Activated T-helper 2 cell treated with anti-CD3 and anti-CD28 coated beads, Interferon-gamma antibody, Interleukin-2, Interleukin-4, amounts not matched to agents 10 μg/mL and 5 μg/mL and 100 μg/mL, durations not matched to agents 14 hours and 24 hours and 36 hours (primary cell): ENCODE measurements at regions not wholly inside any gene's neighbourhood (a gene's known extent, or its start where the extent isn't known, plus 50 kb on each side); places are given as distances from the start of the nearest gene placed in this dataset.
"Not testable (repeated sequence)": the region's sequence is repeated elsewhere in the genome, so short reads cannot be mapped to it uniquely, and the experiment has no call there.

ENCODE experiments used
- DNase-seq: peaks from one replicate; pipeline ENCODE4 v3.0.0; 2021; ENCODE audit warnings: low spot score
- H3K27ac Mint-ChIP-seq: one replicate; pipeline ENCODE4 v1.8.0; 2021; ENCODE audit warnings: mixed read lengths
- H3K27me3 Mint-ChIP-seq: one replicate; pipeline ENCODE4 v1.8.0; 2021; ENCODE audit warnings: low read depth, mixed read lengths
- H3K36me3 Mint-ChIP-seq: one replicate; pipeline ENCODE4 v1.8.0; 2021; ENCODE audit warnings: low read depth, mixed read lengths
- H3K4me1 Mint-ChIP-seq: one replicate; pipeline ENCODE4 v1.8.0; 2021; ENCODE audit warnings: low read depth, mixed read lengths
- H3K4me3 Mint-ChIP-seq: one replicate; pipeline ENCODE4 v1.8.0; 2021; ENCODE audit warnings: low read depth, mild to moderate bottlenecking, moderate library complexity, mixed read lengths
- H3K9me3 Mint-ChIP-seq: one replicate; pipeline ENCODE4 v1.8.0; 2021; ENCODE audit warnings: mixed read lengths
- intact Hi-C: fragments of 100-400 bp; cut with micrococcal nuclease; formaldehyde crosslinking; loops from one replicate; pipeline ENCODE4 v1.15.1; 2023

DNA sequence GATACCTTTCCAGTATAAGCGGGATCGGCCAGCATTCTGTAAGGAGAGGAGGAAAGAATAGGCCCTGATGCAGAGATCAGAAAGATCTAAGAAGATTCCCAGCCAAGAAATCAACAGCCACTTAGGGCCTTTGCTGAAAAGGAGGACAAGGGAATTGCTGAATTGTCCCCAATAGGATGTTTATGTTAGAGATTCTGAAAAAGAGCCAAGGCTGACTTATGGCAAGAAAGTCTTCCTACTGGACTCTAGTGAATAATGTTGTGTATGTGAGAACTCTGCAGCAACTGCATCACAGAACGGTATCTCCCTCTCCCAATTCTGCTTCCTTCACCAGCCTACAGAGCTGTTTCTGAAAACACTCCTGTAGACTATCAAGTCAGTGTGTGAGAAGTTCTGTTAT is 298.0 kb upstream of the CXADR start:
- H3K27ac Mint-ChIP-seq: no peak overlapping the region
- intact Hi-C loops: no loop called here
- no peak overlapping the region for H3K4me3 Mint-ChIP-seq
- DNase-seq: no peak
- H3K9me3 Mint-ChIP-seq: peaks cover 38% of the 10 kb centered on the region
- H3K4me1 Mint-ChIP-seq: no peaks in the 10 kb centered on the region
- H3K27me3 Mint-ChIP-seq: no peaks in the 10 kb centered on the region
- H3K36me3 Mint-ChIP-seq: no peaks in the 10 kb centered on the region

DNA sequence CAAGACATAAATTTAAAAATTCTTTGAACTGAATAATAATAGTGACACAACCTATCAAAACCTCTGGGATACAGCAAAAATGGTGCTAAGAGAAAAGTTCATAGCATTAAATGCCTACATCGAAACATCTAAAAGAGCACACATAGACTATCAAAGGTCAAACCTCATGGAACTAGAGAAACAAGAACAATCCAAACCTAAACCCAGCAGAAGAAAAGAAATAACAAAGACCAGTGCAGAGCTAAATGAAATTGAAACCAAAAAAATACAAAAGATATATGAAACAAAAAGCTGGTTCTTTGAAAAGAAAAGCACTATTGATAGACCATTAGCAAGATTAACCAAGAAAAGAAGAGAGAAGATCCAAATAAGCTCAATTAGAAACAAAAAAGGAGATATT is 293.8 kb upstream of the CXADR start:
- H3K4me1 Mint-ChIP-seq, intact Hi-C loops, H3K27ac Mint-ChIP-seq, H3K36me3 Mint-ChIP-seq, H3K27me3 Mint-ChIP-seq, DNase-seq, H3K4me3 Mint-ChIP-seq: not testable (repeated sequence)
- H3K9me3 Mint-ChIP-seq: peaks cover 42% of the 10 kb centered on the region

DNA sequence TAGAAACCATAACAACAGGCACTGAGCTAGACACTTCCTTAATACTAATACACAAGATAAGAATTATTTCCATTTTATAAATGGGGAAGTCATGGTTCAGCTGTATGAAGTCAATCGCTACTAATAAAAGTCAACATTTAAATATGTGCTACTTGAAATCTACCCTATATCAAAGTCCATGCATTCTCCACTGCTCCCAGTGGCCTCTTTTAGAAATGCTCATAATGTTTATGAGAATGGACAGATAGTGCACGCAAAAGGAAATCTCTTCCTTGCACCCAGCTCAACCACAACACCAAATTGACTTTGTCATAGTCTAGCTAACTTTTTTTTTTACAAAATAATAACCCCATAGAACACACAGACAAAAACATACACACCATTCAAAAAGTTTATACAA is 281.7 kb upstream of the CXADR start:
- no peaks in the 10 kb centered on the region for H3K4me1 Mint-ChIP-seq
- intact Hi-C loops: no loop called here
- H3K27ac Mint-ChIP-seq: no peak overlapping the region
- H3K36me3 Mint-ChIP-seq: no peaks in the 10 kb centered on the region
- DNase-seq: no peak
- H3K4me3 Mint-ChIP-seq: no peak overlapping the region
- H3K27me3 Mint-ChIP-seq: no peaks in the 10 kb centered on the region
- H3K9me3 Mint-ChIP-seq: peaks cover 59% of the 10 kb centered on the region

GRCh38 chr21:17231771-17232170 is 281.1 kb upstream of the CXADR start:
- H3K4me3 Mint-ChIP-seq: no peak overlapping the region
- H3K36me3 Mint-ChIP-seq: no peaks in the 10 kb centered on the region
- DNase-seq: no peak
- no peak overlapping the region for H3K27ac Mint-ChIP-seq
- peaks cover 62% of the 10 kb centered on the region for H3K9me3 Mint-ChIP-seq
- H3K4me1 Mint-ChIP-seq: no peaks in the 10 kb centered on the region
- H3K27me3 Mint-ChIP-seq: no peaks in the 10 kb centered on the region
- intact Hi-C loops: no loop called here

DNA sequence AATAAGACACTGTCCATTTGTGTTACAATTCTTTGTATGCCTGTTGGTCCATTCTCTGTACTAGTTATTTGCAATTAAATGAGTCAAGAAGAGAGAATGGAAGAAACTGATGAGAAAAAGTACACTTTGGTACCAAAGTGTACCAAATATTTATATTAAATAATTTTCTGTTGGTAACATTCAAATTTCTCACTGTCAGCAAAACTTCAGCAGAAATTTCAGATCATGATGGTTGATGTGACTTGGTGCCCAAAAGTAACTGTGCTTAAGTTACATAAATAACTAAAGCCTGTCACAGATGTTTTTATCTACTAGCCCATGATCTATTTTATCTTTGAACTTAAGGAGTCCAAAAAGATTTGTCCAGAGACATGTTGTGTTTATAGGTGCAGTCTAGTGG is 274.4 kb upstream of the CXADR start:
- Mint-ChIP-seq H3K4me3 (no peak overlapping the region), H3K36me3 (no peaks in the 10 kb centered on the region), H3K9me3 (peaks cover 57% of the 10 kb centered on the region), H3K27me3 (no peaks in the 10 kb centered on the region), H3K27ac (no peak overlapping the region), H3K4me1 (no peaks in the 10 kb centered on the region)
- no peak for DNase-seq
- intact Hi-C loops: no loop called here

GRCh38 chr21:17250778-17251241 is 262.0 kb upstream of the CXADR start:
- peaks cover 27% of the 10 kb centered on the region for H3K9me3 Mint-ChIP-seq
- H3K4me1 Mint-ChIP-seq: no peaks in the 10 kb centered on the region
- H3K27me3 Mint-ChIP-seq: no peaks in the 10 kb centered on the region
- no peaks in the 10 kb centered on the region for H3K36me3 Mint-ChIP-seq
- DNase-seq: no peak
- no peak overlapping the region for H3K27ac Mint-ChIP-seq
- no peak overlapping the region for H3K4me3 Mint-ChIP-seq
- intact Hi-C loops: no loop called here

DNA sequence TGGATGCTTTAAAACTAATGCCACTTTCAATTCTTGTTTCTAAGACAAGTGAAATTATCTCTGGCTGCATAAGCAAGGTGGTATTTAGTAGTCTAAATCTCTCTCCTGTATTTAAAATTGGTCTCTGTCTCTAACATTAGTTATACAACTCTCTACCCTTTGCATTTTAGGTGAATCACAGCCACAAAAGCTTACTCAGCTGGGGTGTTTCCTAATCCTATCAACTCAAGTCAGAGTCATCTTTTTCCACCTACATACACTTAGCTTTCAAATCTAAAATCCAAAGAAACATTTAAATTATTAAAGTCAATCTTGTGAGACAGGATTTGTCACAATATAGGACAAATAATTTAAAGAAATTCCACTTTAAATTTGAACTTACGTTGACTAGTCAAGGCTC is 255.1 kb upstream of the CXADR start:
- Mint-ChIP-seq H3K4me1 (no peaks in the 10 kb centered on the region), H3K9me3 (peaks cover 23% of the 10 kb centered on the region), H3K4me3 (no peak overlapping the region), H3K27ac (no peak overlapping the region), H3K27me3 (no peaks in the 10 kb centered on the region), H3K36me3 (no peaks in the 10 kb centered on the region)
- no peak for DNase-seq
- intact Hi-C loops: no loop called here

GRCh38 chr21:17264182-17264581 is 248.7 kb upstream of the CXADR start:
- intact Hi-C loops: no loop called here
- Mint-ChIP-seq H3K27ac (no peak overlapping the region), H3K9me3 (no peaks in the 10 kb centered on the region), H3K36me3 (no peaks in the 10 kb centered on the region), H3K4me1 (no peaks in the 10 kb centered on the region), H3K27me3 (no peaks in the 10 kb centered on the region), H3K4me3 (no peak overlapping the region)
- DNase-seq: no peak

DNA sequence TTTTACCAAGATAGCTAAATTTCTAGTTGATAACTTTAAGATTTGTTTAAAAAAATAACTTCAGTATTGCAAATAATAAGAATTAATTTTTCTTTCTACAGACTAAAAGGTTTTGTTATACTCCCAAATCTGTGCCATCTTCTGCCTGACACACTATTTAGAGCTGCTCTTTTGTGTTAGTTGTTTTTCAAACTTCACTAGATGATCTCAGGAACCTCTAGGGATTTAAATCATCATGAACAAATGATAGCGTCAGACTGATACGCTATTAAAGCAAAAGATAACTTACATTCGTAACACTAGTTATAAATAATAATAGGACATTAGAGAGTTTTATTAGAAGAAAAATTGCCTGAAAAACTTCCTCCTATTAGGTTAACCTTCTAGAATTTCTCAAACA is 243.1 kb upstream of the CXADR start:
- intact Hi-C loops: no loop called here
- Mint-ChIP-seq H3K9me3 (peaks cover 12% of the 10 kb centered on the region), H3K36me3 (no peaks in the 10 kb centered on the region), H3K27ac (no peak overlapping the region), H3K4me1 (no peaks in the 10 kb centered on the region), H3K27me3 (no peaks in the 10 kb centered on the region), H3K4me3 (no peak overlapping the region)
- DNase-seq: no peak

- peaks cover 12% of the 10 kb centered on the region for H3K9me3 Mint-ChIP-seq
- H3K4me3 Mint-ChIP-seq: no peak overlapping the region
- no peak for DNase-seq
- intact Hi-C loops: no loop called here
- no peak overlapping the region for H3K27ac Mint-ChIP-seq
- H3K27me3 Mint-ChIP-seq: no peaks in the 10 kb centered on the region
- no peaks in the 10 kb centered on the region for H3K4me1 Mint-ChIP-seq
- H3K36me3 Mint-ChIP-seq: no peaks in the 10 kb centered on the region
Observed at GRCh38 chr21:17270229-17270628, 242.6 kb upstream of the CXADR start.

DNA sequence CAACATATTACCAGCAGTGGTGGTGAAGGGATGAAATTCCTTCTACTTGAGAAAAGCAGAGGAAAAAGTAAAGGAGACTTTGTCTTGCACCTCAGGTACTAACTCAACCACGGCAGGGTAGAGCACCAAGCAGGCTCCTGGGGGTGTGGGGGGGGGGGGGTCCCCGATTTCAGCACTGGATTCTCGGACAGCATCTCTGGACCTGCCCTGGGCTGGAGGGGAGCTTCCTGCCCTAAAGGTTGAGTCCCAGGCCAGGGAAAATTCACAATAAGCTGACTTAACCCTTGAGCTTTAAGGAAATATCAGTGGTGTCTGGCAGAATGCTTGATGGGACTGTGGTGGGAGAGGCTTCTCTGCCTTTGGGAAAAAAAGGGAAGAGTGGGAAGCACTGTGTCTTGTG is 233.2 kb upstream of the CXADR start:
- Mint-ChIP-seq H3K27me3 (no peaks in the 10 kb centered on the region), H3K4me1 (no peaks in the 10 kb centered on the region), H3K4me3 (no peak overlapping the region), H3K36me3 (no peaks in the 10 kb centered on the region), H3K27ac (no peak overlapping the region), H3K9me3 (peaks cover 59% of the 10 kb centered on the region)
- intact Hi-C loops: no loop called here
- no peak for DNase-seq

- H3K4me3 Mint-ChIP-seq, H3K36me3 Mint-ChIP-seq, intact Hi-C loops, H3K27ac Mint-ChIP-seq, DNase-seq, H3K4me1 Mint-ChIP-seq, H3K27me3 Mint-ChIP-seq: not testable (repeated sequence)
- H3K9me3 Mint-ChIP-seq: peaks cover 28% of the 10 kb centered on the region
Observed at GRCh38 chr21:17293016-17293562, 219.8 kb upstream of the CXADR start.

DNA sequence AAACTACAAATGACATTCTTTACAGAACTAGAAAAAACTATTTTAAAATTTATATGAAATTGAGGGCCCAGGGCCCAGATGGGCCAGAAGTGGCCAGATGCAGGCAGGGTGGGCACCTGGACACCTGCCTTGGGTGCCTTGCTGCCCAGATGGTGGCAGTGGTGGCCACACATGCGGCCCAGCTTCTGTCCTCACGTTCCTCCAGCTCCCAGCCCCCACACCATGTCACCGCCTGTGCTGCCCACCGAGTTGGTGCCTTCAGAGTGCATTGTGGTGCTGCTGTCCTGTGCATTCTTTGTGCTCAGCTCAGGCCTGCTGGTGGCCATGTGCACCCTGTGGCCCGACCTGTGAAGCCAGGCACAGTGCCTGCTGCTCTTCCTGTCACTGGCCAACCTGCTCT is 216.8 kb upstream of the CXADR start:
- H3K9me3 Mint-ChIP-seq: peaks cover 31% of the 10 kb centered on the region
- no peak overlapping the region for H3K27ac Mint-ChIP-seq
- no peak for DNase-seq
- H3K36me3 Mint-ChIP-seq: no peaks in the 10 kb centered on the region
- no peaks in the 10 kb centered on the region for H3K4me1 Mint-ChIP-seq
- intact Hi-C loops: no loop called here
- H3K27me3 Mint-ChIP-seq: no peaks in the 10 kb centered on the region
- no peak overlapping the region for H3K4me3 Mint-ChIP-seq

DNA sequence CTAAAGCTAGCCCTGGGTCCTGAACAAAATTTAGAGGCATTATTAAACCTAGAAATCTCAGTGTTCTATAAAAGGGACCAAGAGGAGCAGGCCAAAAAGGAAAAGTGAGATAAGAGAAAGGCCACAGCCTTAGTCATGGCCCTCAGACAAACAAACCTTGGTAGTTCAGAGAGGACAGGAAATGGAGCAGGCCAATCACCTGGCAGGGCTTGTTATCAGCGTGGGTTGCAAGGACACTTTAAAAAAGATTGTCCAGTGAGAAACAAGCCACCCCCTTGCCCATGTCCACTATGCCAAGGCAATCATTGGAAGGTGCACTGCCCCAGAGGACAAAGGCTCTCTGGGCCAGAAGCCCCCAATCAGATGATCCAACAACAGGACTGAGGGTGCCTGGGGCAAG is 213.3 kb upstream of the CXADR start:
- intact Hi-C loops, H3K4me1 Mint-ChIP-seq, DNase-seq, H3K27me3 Mint-ChIP-seq, H3K36me3 Mint-ChIP-seq, H3K27ac Mint-ChIP-seq, H3K4me3 Mint-ChIP-seq: not testable (repeated sequence)
- H3K9me3 Mint-ChIP-seq: peaks cover 26% of the 10 kb centered on the region
